AML-193 (cell line): ENCODE measurements at regions not wholly inside any gene's neighbourhood (a gene's known extent, or its start where the extent isn't known, plus 50 kb on each side); places are given as distances from the start of the nearest gene placed in this dataset.

Source experiments
- DNase-seq, 2 experiments: peaks; one replicate each; lab custom pipeline; 2025; lab: John Stamatoyannopoulos, UW

DNA sequence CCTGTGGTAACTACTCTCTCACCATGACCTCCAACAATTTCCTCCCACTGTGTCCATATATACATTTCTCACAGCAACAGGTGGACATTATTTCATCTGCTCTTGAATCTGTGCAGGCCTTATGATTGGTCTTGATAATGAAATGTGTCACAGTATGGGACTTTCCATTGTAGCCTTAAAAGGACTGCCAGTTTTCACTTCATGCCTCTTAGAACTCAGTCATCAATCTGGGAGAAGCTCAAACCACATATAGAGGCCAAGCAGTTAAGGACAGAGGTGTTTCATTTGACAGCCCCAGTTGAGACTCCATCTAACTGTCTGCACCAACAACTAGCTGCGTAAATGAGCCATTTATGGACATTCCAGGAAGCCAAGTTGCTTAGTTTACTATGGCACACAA, 1534.8 kb downstream of the ARAP2 start:
- DNase-seq: no peak

DNA sequence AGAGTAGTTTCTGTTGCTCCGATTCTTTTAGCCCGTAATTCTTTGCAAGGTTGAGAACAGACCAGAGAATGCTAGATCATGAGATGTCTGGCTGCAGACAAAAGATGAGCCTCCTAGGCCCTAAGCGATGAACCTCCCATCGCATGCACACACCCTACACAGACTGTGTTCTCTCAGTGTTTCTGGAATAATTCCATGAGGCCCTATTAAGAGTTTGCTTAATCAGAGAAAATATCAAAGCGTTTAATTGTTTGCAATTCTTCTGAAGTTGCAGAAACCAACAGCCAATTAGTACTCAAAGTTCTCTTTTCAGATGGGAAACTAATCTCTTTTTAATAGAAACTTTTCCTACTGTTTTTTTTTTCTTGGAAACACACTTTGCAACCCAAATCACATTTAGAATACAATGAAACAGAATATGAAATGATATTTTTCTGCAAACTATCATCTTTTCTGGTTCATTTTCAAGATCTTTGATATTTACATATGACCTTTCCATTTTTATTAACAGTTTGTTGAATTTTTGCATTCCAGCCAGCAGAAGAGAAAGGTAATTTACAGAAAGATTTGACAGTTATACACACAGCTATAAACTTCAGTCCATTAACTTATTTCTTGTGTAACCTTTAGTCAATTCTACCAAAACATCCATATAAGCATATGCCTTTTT, 1525.6 kb downstream of the ARAP2 start:
- DNase-seq: no peak

DNA sequence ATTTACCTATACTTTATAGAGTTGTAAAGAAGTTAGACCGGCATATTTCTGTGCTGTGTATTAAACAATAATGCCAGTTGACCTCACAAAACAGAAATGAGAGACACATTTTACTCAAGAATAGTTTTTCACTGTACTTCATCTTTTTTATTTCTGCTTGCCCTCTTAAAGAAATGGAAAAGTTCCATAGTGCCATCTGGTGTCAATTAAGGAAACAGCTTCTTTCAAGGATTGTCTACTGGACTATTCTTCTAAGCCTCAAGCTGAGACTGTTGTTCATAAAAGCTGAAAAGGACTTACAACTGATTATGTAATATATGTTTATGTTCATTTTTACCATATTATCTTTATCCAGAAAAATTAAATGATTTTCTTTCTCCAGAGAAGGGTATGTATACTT, 1523.7 kb downstream of the ARAP2 start:
- peak; percentile 1 to 25 for DNase-seq

DNA sequence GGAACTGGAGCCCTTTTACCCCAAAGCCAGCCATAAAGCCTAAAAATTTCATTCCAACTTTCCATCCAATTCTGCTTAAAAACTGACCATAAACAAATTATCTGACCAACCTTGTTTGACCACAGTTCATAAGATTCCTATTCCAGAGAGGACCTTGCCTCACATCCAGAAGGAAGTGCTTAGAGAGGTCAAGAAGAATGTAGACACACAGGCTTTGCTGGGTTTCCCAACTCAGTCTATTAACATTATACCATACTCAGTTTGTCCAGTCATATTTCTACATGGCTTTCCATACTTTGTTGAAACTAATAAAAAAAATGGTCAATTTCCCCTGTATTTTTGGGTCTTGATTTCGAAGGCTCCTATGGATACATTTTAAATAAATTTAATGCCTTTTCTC, 1522.5 kb downstream of the ARAP2 start:
- no peak for DNase-seq

DNA sequence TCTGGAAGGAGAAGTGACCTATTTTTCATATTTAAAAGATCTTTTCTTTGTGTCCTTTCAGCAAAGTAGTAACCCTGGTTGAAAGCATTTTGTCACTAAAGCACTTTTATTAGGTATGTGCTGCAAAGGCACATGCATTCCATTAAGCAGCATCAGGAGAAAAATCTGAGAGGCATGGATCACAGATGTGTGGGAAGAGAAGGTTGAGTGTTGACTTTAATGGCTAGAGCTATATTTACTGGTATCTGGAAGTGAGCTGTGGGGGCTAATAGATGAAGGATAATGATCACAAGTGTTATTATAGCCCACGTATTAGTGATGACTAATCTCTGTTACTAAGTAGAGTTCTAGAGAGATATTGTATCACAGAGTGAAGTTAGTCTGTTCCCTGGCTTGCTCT, 1520.7 kb downstream of the ARAP2 start:
- DNase-seq: no peak

DNA sequence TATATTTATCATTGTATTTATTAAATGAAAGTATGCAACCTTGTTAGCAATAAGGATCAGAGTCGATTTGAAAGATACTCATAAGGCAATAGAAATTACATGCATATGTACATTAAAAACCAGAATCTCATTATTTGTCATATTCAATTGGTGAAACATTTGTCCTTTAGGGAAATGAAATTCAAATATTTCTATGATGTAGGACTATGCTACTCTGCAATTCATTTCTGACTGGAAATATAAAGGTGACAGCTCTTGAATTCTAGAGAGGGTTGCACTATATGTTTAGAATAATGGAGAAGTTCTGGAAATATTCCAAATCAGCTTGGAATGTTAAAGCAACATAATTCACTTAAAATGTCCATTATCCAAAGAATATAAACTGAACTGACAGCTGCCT, 1519.8 kb downstream of the ARAP2 start:
- no peak for DNase-seq

DNA sequence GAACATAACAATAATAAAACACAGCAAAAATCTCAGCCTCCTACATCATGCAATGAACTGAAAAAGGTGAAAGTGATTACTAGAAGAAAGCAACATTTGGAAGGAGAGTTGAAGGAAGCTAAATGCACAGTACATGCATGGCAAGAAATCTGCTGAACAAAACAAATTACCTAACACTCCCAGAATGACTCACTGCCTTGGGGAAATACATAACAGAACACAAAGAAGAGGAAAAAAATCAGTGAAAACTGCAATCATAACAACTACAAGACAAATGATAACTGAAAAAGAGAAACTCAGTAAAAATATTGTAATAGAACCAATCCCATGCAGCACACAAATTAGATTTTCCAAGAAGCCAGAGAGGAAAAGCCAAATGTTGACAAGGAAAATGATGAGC, 1513.2 kb downstream of the ARAP2 start:
- DNase-seq: no peak

DNA sequence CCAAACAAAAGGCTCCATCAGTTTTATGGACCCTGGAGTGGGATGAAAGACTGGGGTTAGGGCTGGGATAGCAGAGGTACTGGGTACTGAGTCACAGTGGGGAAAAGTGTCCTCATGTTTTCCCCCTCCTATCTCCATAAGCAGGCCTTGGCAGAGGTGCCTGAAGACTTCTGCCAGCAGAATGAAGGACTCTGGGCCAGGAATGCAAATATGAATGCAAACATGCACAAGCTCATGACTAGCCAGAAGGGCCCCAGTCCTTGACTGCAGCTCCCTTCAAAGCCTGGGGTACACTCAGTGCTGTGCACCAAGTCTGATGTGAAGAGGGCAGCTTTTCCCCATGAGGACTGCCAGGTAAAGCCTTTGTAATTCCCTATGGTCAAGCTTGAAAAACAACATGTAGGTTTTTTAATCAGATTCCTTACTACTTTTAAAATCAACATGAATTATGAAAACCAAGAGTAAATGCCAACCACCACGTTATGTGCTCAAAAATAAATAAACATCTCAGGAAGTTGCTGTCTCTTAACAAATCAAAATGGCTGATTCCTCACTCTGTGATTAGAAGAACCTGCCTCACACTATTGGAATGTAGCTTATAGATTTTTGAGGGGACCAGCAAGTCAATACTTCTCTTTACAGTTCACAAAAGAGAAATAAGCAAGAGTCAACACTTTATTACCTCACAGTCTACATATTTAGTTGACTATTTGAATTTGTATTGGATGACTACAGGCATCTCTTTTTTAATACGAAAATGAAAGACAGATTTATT, 1512.0 kb downstream of the ARAP2 start:
- no peak for DNase-seq

DNA sequence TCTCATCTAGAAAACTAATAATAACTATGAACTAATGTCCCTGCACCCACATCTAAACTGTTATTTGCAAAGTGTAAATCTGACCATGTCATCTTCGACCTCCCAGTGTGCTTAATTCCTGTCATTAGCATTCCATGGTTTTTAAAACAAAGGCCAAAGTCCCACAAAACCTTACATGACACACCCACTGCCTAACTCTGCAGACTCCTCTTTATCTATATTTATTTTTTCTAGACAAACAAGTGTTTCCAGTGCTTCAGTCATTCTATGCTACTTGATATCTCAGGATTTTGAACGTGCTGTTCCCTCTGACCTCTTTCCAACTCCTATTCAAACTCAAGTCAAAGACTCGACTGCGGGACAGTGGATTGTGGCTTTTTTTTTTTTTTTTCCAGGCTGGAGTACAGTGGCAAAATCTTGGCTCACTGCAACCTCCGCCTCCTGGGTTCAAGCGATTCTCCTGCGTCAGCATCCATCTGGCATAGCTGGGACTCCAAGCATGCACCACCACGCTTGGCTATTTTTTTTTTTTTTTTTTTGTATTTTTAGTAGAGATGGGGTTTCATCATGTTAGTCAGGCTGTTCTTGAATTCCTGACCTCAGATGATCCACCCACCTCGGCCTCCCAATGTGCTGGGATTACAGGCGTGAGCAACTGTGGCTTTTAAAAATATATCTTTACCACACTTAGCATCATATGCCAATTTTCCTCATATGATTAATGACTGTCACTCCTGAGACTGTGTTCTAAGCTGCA, 1511.0 kb downstream of the ARAP2 start:
- no peak for DNase-seq

DNA sequence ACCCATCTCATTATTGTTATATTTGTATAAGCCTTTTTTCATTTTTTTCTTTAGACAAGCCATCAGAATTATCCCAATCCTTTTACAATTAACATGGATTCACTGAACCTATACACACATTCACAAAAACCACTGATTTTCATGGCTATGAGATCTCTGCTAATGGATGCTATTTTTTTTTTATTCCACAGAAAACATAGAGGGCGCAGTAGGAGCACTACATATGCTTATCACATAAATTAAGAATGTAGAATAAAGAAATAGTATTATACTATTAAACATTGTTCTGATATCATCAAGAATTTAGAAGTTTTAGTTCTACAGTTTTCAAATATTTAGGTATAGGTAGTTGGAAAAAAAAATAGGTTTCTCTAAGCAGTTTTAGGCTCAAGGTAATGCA, 1477.4 kb downstream of the ARAP2 start:
- no peak for DNase-seq

DNA sequence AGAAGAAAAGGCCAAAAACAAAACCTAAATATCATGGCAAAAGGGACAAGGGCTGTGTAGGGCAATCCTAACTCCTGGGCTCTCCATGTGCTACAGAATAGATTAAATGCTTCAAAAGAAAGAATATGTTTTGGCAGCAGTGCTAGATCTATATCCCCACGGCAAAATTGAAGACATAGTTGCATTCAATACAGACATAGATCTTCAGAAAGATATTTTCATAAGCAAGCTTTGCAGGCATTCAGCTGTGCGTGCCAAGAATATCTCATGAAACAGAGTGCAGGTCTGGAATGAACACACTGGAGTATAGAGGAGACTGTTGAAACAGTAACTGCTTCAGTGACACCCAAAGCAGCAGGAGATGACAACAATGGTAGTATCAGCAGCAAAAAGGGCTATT, 1476.9 kb downstream of the ARAP2 start:
- DNase-seq: no peak

DNA sequence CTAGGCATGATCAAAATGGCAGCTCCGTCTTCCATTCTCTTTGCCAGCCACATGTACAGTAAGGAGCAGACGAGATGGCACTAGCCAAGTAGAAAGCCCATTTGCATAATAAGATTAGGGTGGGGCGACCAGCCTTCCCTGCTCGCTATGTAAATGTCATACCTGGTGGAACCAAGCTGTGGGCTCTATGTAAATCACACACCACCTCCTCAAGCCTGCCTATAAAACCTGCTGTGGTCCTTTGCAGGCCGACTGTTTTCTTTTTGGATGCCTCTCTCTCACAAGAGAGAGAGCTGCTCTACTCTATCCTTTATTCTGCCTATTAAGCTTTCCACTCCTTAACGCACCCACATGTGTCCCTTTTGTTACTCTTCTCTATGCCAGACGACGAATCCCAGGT, 1472.7 kb downstream of the ARAP2 start:
- DNase-seq: no peak

DNA sequence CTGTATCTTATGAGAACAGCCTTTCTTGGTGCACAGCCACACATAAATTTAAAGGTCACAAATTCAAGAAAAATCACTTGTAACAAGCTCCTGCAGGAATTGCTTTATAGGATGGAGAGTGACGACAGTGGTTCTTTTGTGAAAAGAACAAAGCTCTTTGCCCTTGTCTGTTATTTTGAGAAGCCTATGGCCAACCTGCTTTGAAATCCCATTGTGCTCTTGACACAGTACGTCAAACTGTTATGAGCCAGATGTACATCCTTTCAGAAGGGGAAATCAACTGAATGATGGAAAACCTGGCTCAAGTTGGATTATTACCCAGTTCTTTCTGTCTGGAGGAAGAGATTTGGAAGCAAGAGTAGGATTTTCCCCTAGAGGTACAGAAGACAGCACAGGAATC, 1454.2 kb downstream of the ARAP2 start:
- no peak for DNase-seq

DNA sequence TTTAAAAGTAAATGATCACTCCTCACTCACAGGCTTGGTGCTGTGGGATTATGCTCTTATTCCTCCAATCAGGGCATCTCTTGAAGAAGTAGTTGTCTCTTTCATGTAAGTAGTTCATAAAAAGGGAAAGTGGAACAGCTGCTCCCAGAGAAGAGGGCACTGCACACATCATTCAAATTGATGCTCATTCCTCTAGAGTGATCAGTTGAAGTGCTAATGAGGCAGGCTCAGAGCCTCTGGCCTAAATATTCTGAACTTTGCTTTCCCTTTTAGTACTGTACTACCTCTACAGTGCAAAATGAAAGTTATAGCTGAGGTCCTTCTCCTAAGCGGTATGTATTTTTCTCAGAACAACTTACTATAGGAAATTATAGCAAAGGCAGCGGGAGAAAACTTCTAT, 1453.1 kb downstream of the ARAP2 start:
- no peak for DNase-seq

DNA sequence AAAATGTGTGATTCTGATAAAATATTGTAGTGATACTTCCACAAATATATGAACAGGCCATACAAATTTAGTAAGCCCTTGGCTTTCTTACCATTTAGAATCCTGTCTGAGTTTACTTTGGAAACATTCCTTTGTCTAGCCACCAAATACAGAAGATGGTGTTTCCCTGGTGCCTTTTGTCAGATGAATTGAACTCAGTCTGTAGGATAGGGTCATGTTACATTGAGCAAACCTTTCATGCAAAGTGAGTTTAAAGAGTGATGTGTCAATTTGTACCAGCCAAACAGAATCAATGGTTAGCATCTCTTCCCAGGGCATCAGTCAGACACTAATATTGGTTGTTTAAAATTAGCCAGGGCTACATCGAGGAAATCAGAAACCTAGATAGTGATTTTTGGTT, 1443.4 kb downstream of the ARAP2 start:
- DNase-seq: no peak

DNA sequence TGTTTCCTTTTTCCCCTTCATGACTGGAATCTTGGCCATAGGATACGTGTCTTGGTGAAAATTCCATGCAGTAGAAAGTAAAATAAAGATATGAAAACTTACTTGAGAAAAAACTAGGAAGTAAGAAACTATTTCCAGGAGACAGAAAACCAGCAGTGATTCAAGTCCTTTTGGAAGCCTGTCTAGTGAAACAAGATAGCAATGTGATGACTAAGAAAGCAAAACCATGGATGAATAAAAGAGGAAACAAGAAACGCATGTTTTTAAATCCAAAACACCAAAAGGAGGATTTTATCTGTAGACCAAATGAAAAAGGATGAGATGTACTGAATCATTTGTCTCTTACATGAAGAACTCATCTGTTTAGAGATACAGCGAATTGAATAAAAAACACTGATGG, 1430.0 kb downstream of the ARAP2 start:
- DNase-seq: no peak

DNA sequence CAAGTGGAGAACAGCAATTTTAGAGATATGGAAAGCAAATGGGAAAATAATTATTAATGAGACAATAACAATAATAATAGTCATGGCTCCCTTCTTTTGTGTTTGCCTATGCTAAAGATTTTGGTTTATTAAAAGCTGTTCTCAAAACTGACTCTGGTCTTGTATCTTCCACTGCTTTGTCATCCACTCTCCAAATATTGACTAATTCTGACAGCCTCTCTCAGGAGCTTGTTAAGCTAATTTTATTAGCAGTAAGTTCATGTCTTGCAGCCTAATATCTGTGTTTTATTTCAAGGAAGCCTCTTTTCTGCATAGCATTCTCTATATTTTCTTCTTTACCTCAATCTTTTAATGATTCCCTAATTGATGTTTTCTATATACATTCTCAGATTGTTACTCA, 1419.8 kb downstream of the ARAP2 start:
- no peak for DNase-seq

DNA sequence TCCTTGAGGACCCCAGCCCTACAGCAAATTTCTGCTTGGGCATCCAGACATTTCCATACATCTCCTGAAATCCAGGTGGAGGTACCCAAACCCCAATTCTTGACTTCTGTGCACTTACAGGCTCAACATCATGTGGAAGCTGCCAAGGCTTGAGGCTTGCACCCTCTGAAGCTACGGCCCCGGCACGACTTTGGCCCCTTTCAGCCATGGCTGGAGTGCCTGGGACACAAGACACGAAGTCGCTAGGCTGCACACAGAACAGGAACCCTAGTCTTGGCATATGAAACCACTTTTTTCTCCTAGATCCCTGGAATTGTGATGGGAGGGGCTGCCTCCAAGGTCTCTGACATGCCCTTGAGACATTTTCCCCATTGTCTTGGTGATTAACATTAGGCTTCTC, 1417.7 kb downstream of the ARAP2 start:
- DNase-seq: no peak

DNA sequence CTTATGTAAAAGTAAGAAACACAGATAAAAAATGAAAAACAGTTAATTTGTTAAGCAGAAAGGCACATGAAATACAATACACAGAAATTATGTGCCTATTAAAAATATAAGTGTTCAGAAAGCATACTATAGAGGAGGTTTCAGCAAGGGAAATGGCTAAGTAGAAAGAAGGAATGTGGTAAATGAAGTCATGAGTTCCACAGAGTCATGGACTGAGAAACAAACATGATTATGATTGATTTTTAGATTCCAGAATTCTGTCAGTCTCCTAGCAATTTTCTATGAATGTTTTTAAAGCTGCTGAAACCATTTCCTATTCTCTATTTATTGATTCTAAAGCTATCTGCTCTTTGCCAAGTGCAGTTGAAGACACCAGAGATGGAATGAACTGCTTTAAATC, 1398.4 kb downstream of the ARAP2 start:
- DNase-seq: no peak

DNA sequence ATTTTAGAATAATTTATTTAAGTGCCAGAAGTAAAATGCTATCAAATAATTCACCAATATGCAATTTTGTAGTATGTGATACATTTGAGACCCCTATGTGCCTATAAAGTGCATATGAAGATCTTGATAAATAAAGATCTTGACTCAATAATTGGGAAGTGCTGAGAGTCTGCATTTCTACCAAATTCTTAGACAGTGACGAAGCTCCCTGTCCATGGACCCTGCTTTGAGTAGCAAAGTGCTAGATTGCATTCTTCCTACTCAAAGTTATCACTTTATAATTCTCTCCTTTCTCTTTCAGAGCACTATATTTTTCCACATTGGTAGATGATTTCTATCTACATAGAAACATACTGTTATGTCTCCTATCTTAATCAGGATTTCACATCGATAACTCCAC, 1393.9 kb downstream of the ARAP2 start:
- no peak for DNase-seq

DNA sequence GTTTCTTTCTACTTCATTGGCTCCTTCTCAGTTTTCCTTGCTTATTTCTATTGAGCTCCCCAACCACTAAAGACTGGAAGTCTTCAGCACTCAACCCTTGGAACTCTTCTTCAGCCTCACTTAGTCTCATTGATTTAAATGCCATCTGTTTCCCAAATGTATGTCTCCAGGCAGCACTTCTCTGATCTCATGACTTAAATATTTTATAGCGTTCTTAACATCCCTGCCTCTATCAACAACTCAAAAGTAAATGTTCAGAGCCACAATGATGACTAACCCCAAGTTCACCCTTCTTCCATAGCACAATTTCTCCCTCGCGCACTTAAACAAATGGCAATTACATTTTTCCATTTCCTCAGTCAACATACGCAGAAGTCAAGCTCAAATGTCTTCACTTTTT, 1393.3 kb downstream of the ARAP2 start:
- DNase-seq: no peak

DNA sequence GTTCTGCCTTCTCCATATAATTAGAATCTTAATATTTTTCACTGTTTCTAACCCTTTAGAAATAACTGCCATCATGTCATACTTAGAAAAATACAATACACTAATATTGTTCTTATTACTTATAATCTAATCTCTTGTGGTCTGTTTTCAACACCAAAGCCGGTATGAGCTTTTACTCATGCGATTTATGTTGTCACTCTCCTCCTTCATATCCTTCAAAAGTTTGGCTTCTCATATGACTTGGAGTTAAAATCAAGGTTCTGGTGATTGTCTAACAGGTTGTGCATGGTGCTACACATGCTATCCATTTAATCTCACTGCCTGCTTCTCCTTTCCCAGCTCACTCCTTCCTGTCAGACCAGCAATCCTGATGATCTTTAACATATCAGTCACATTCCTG, 1392.9 kb downstream of the ARAP2 start:
- DNase-seq: no peak

DNA sequence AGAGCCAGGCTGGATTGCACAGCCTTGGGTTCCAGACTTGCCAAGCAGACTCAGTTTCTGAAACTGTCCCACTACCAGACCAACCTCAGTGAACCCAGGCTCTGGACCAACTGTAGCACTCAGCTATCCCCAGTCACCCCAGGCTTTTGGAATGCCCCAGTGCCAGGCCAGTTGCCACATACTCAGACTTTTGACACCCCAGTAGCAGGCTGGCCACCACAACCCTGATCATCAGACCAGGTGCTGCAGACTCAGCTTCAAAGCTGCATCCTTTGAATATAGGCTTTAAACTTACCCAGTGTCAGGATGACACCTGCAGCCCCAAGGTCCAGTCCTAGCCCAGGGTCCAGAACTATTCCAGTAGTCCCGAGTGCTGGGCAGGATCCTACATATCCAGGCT, 1389.9 kb downstream of the ARAP2 start:
- DNase-seq: no peak
